Panc1 (cell line): ENCODE measurements at regions not wholly inside any gene's neighbourhood (a gene's known extent, or its start where the extent isn't known, plus 50 kb on each side); places are given as distances from the start of the nearest gene placed in this dataset.
A peak's percentile ranks its signal among the peaks of the same experiment; 100 is the strongest.

ENCODE experiments used
- ATAC-seq: fragments of 200-7000 bp; cut with Tn5 transposase; 2 replicates; pipeline ENCODE4 v1.9.1; 2020; ENCODE audit warnings: mild to moderate bottlenecking, moderate library complexity
- BruUV-seq: library from RNA; stranded (reverse); fragments of 400-500 nt; replicated peaks from 2 replicates; lab custom pipeline; 2021; lab: Mats Ljungman, UMichigan
- CTCF ChIA-PET: fragments of 300-600 bp; sonication (Branson Sonifier 250); formaldehyde crosslinking; loops from one replicate; lab custom pipeline; 2022; ENCODE audit warnings: antibody characterized with exemption; lab: Charles Lee
- POLR2A ChIA-PET: fragments of 300-600 bp; sonication (Branson Sonifier 250); formaldehyde crosslinking; loops from one replicate; lab custom pipeline; 2022; ENCODE audit warnings: antibody characterized with exemption; lab: Charles Lee
- DNase-seq: peaks from one replicate; pipeline ENCODE4 v3.0.0-alpha.2; 2010; ENCODE audit warnings: low read depth, low spot score
- H3K27ac ChIP-seq: 2 replicates; pipeline ENCODE4 v1.5.1; 2011; ENCODE audit warnings: mild to moderate bottlenecking, low read length, inconsistent platforms
- H3K27me3 ChIP-seq: fragments of 200-500 bp; sonication (Bioruptor generic); 2 replicates; pipeline ENCODE4 v1.6.0; 2014; ENCODE audit warnings: low read length, inconsistent platforms; ENCODE audit not compliant: control insufficient read depth, insufficient read depth
- H3K36me3 ChIP-seq: fragments of 200-500 bp; sonication (Bioruptor generic); 2 replicates; pipeline ENCODE4 v1.5.1; 2014; ENCODE audit warnings: inconsistent platforms, mild to moderate bottlenecking, low read length, moderate library complexity; ENCODE audit not compliant: control insufficient read depth, insufficient read depth
- H3K4me1 ChIP-seq: 2 replicates; pipeline ENCODE4 v1.5.1; 2011; ENCODE audit warnings: inconsistent platforms, mild to moderate bottlenecking, low read length, moderate library complexity; ENCODE audit not compliant: control insufficient read depth, insufficient read depth
- H3K4me3 ChIP-seq, 2 experiments: 2 replicates each; pipeline ENCODE4 v1.5.1; 2011 to 2012; ENCODE audit warnings: low read depth in 2 of 2, low read length in 2 of 2, mild to moderate bottlenecking in 2 of 2, inconsistent platforms in 1 of 2, moderate library complexity in 1 of 2
- H3K9me3 ChIP-seq: fragments of 200-500 bp; sonication (Bioruptor generic); 2 replicates; pipeline ENCODE4 v1.5.1; 2014; ENCODE audit warnings: low read depth, mild to moderate bottlenecking, inconsistent platforms, low read length, moderate library complexity; ENCODE audit not compliant: control insufficient read depth, insufficient read depth
- POLR2AphosphoS5 ChIP-seq: IDR thresholded peaks from 2 replicates; pipeline ENCODE4 v1.6.1; 2012; ENCODE audit warnings: mild to moderate bottlenecking, low read depth, low read length, moderate library complexity
- SIN3A ChIP-seq: IDR thresholded peaks from 2 replicates; pipeline ENCODE4 v1.6.1; 2012; ENCODE audit warnings: low read depth, mild to moderate bottlenecking, low read length, moderate library complexity, borderline replicate concordance; ENCODE audit not compliant: insufficient read depth
- TCF7L2 ChIP-seq: IDR thresholded peaks from 2 replicates; pipeline ENCODE4 v1.6.1; 2011; ENCODE audit warnings: mild to moderate bottlenecking, low read depth, low read length, inconsistent platforms
- in situ Hi-C: cut with HindIII; loops from 2 replicates; pipeline ENCODE4 v1.10.0; 2016; ENCODE audit warnings: low sequenced_read_pairs, low pct_unique_long_range_greater_than_20kb
- intact Hi-C: fragments of 100-400 bp; cut with micrococcal nuclease; formaldehyde crosslinking; loops from one replicate; pipeline ENCODE4 v1.10.0; 2022; ENCODE audit not compliant: unreplicated experiment
- TF ChIP-seq, protein P1 (sequence below): fragments of 450-650 bp; IDR thresholded peaks from 2 replicates; pipeline ENCODE4 v1.5.1; 2017; ENCODE audit warnings: mild to moderate bottlenecking
- TF ChIP-seq, protein P2 (sequence below), 2 experiments: IDR thresholded peaks; 2 replicates each; pipeline ENCODE4 v1.6.1; 2011 to 2012; ENCODE audit warnings: low read depth in 2 of 2, control low read depth in 1 of 2, low read length in 1 of 2, mild to moderate bottlenecking in 1 of 2, moderate library complexity in 1 of 2; ENCODE audit not compliant: insufficient read depth in 1 of 2

DNA sequence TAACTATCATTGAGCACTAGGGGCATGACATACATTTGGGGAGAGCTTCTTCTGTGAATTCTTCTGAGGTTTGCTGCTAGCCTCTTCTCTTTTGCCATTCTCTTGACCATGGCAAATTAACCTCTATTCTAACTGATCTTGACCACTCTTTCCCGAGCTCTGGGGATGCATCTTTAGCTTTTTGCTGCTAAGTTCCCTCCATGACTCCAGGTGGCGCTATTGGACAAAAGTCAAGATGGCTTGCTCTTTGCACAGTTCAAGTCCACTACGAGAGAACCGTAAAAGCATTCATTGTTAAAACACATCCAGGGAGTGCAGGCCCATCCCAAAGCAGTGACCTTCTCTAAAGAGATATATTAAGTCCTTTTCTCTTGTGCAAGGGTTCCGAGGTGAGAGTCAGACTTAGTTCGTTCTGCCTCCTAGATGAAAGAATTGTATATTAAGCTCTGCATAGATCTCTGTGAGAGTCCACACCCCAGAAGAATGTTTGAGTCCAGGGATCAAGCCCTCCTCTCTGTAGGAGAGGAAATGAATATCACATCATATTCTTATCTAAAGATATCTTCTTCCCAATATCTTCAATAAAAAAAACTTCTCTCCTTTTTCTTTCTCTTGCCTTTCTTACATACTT is 1152.9 kb upstream of the CDH6 start:
- ATAC-seq (peak; percentile 93), DNase-seq (peak; percentile 65)
- Histone ChIP-seq H3K27ac (no peak overlapping the region; the same call in 1 of the 2 replicates), H3K4me1 (no peaks in the 10 kb centered on the region), H3K4me3 (no peak overlapping the region), H3K9me3 (no peaks in the 10 kb centered on the region), H3K27me3 (no peaks in the 10 kb centered on the region), H3K36me3 (no peaks in the 10 kb centered on the region)
- intact Hi-C loops, result loop anchor here (2.0 to 5.0 kb wide), 2 partner anchors 362 to 1192 kb away; no protein-coding TSS in a partner anchor
- no TSS peak for BruUV-seq
- in situ Hi-C loops, result no loop called here
- POLR2A ChIA-PET, result no interaction called here
- CTCF ChIA-PET, result interaction anchor here (0.6 to 1.1 kb wide), 4 partner anchors 518 to 1192 kb away, joined by 3 to 6 read pairs (median 4); no protein-coding TSS in a partner anchor
- TF ChIP-seq SIN3A, result no peak
- TF ChIP-seq, protein P1, sequence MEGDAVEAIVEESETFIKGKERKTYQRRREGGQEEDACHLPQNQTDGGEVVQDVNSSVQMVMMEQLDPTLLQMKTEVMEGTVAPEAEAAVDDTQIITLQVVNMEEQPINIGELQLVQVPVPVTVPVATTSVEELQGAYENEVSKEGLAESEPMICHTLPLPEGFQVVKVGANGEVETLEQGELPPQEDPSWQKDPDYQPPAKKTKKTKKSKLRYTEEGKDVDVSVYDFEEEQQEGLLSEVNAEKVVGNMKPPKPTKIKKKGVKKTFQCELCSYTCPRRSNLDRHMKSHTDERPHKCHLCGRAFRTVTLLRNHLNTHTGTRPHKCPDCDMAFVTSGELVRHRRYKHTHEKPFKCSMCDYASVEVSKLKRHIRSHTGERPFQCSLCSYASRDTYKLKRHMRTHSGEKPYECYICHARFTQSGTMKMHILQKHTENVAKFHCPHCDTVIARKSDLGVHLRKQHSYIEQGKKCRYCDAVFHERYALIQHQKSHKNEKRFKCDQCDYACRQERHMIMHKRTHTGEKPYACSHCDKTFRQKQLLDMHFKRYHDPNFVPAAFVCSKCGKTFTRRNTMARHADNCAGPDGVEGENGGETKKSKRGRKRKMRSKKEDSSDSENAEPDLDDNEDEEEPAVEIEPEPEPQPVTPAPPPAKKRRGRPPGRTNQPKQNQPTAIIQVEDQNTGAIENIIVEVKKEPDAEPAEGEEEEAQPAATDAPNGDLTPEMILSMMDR, result peak; percentile 84

DNA sequence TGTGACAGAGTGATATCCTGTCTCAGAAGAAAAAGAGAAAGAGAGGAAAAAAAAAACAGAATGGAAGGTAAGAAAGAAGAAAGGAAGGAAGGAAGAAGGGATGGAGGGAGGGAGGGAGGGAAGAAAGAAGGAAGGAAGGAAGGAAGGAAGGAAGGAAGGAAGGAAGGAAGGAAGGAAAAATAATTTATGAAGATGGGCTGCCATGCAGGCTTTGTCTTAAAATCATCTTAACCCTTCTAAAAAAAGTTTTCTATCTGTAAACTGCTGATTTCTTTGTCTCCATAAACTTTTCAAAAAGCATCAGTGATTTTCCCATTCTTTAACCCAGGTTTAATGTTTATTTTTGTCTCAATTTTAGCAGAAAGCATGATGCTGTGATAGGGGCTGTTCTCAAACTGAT is 1154.1 kb upstream of the CDH6 start:
- CTCF ChIA-PET, result no interaction called here
- H3K9me3 ChIP-seq, result no peaks in the 10 kb centered on the region

More for the DNA sequence above, 1154.1 kb upstream of the CDH6 start:
- no peaks in the 10 kb centered on the region for H3K36me3 ChIP-seq
- intact Hi-C loops, result no loop called here
- no peak overlapping the region for H3K4me3 ChIP-seq
- no peak overlapping the region for H3K27ac ChIP-seq
- POLR2A ChIA-PET, result no interaction called here
- in situ Hi-C loops, result no loop called here
- no TSS peak for BruUV-seq
- DNase-seq, result no peak
- no peaks in the 10 kb centered on the region for H3K4me1 ChIP-seq
- ATAC-seq, result no peak
- TF ChIP-seq, protein P2, sequence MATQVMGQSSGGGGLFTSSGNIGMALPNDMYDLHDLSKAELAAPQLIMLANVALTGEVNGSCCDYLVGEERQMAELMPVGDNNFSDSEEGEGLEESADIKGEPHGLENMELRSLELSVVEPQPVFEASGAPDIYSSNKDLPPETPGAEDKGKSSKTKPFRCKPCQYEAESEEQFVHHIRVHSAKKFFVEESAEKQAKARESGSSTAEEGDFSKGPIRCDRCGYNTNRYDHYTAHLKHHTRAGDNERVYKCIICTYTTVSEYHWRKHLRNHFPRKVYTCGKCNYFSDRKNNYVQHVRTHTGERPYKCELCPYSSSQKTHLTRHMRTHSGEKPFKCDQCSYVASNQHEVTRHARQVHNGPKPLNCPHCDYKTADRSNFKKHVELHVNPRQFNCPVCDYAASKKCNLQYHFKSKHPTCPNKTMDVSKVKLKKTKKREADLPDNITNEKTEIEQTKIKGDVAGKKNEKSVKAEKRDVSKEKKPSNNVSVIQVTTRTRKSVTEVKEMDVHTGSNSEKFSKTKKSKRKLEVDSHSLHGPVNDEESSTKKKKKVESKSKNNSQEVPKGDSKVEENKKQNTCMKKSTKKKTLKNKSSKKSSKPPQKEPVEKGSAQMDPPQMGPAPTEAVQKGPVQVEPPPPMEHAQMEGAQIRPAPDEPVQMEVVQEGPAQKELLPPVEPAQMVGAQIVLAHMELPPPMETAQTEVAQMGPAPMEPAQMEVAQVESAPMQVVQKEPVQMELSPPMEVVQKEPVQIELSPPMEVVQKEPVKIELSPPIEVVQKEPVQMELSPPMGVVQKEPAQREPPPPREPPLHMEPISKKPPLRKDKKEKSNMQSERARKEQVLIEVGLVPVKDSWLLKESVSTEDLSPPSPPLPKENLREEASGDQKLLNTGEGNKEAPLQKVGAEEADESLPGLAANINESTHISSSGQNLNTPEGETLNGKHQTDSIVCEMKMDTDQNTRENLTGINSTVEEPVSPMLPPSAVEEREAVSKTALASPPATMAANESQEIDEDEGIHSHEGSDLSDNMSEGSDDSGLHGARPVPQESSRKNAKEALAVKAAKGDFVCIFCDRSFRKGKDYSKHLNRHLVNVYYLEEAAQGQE (IDR thresholded peaks at IDR 0.05; ENCODE audit: insufficient read depth in 1 of 2, low read depth in 2 of 2, low read length in 1 of 2), result no peak
- TF ChIP-seq POLR2AphosphoS5 (no peak), SIN3A (no peak), TCF7L2 (no peak)
- TF ChIP-seq, protein P1, result no peak
- H3K27me3 ChIP-seq, result no peaks in the 10 kb centered on the region
